IMR-90 (cell line): ENCODE measurements at regions not wholly inside any gene's neighbourhood (a gene's known extent, or its start where the extent isn't known, plus 50 kb on each side); places are given as distances from the start of the nearest gene placed in this dataset.

Experiments used
- ATAC-seq: fragments of 200-7000 bp; cut with Tn5 transposase; 2 replicates; pipeline ENCODE4 v1.9.1; 2020; ENCODE audit warnings: low read depth, mild to moderate bottlenecking, moderate library complexity
- BruUV-seq: library from RNA; stranded (reverse); fragments of 400-500 nt; replicated peaks from 2 replicates; lab custom pipeline; 2021; lab: Mats Ljungman, UMichigan
- CTCF ChIA-PET: fragments of 300-600 bp; formaldehyde crosslinking; extraction: SDS; loops from one replicate; lab custom pipeline; 2021; ENCODE audit warnings: antibody characterized with exemption; lab: Yijun Ruan, JAX
- POLR2A ChIA-PET: fragments of 300-600 bp; sonication (Branson Sonifier 250); formaldehyde crosslinking; loops from one replicate; lab custom pipeline; 2022; ENCODE audit warnings: antibody characterized with exemption; ENCODE audit not compliant: unreplicated experiment; lab: Charles Lee
- DNase-seq: peaks from one replicate; pipeline ENCODE4 v3.0.0; 2013
- H2AFZ ChIP-seq: replicated peaks from 2 replicates; pipeline ENCODE3; 2013; ENCODE audit warnings: low read length, mild to moderate bottlenecking; ENCODE audit not compliant: poor library complexity
- H2AK5ac ChIP-seq: 2 replicates; pipeline ENCODE4 v1.6.1; 2013; ENCODE audit warnings: low read depth, low read length, inconsistent platforms
- H2AK9ac ChIP-seq: replicated peaks from 2 replicates; pipeline ENCODE3; 2013; ENCODE audit warnings: mild to moderate bottlenecking, low read depth, low read length, moderate library complexity; ENCODE audit not compliant: poor library complexity
- H2BK120ac ChIP-seq: 2 replicates; pipeline ENCODE4 v1.6.1; 2013; ENCODE audit warnings: low read depth, low read length, inconsistent platforms
- H2BK15ac ChIP-seq: 3 replicates; pipeline ENCODE4 v1.6.1; 2013; ENCODE audit warnings: low read depth, low read length, inconsistent platforms
- H2BK20ac ChIP-seq: 2 replicates; pipeline ENCODE4 v1.6.1; 2013; ENCODE audit warnings: low read depth, mild to moderate bottlenecking, inconsistent platforms, low read length, moderate library complexity
- H2BK5ac ChIP-seq: 2 replicates; pipeline ENCODE4 v1.6.1; 2013; ENCODE audit warnings: mild to moderate bottlenecking, low read depth, low read length, inconsistent platforms; ENCODE audit not compliant: poor library complexity, severe bottlenecking
- H3K14ac ChIP-seq: replicated peaks from 2 replicates; pipeline ENCODE4 v1.6.1; 2013; ENCODE audit warnings: low read depth, low read length, inconsistent platforms
- H3K18ac ChIP-seq: 2 replicates; pipeline ENCODE4 v1.6.1; 2013; ENCODE audit warnings: low read depth, low read length, control low read depth
- H3K23ac ChIP-seq: 2 replicates; pipeline ENCODE4 v1.6.1; 2013; ENCODE audit warnings: low read depth, low read length, inconsistent platforms
- H3K27ac ChIP-seq: 2 replicates; pipeline ENCODE4 v1.5.1; 2013; ENCODE audit warnings: mild to moderate bottlenecking, control low read depth, low read length; ENCODE audit not compliant: insufficient read depth
- H3K27me3 ChIP-seq: 2 replicates; pipeline ENCODE4 v1.6.1; 2013; ENCODE audit warnings: low read length; ENCODE audit not compliant: control insufficient read depth, insufficient read depth
- H3K36me3 ChIP-seq: 2 replicates; pipeline ENCODE4 v1.6.1; 2013; ENCODE audit warnings: low read length, mixed read lengths; ENCODE audit not compliant: control insufficient read depth, insufficient read depth
- H3K4ac ChIP-seq: 2 replicates; pipeline ENCODE4 v1.6.1; 2013; ENCODE audit warnings: low read depth, low read length, inconsistent platforms
- H3K4me1 ChIP-seq: 2 replicates; pipeline ENCODE4 v1.6.1; 2013; ENCODE audit warnings: low read length, mixed read lengths; ENCODE audit not compliant: control insufficient read depth, insufficient read depth
- H3K4me2 ChIP-seq: 2 replicates; pipeline ENCODE4 v1.6.1; 2013; ENCODE audit warnings: low read depth, mild to moderate bottlenecking, control low read depth, low read length, moderate library complexity
- H3K4me3 ChIP-seq: 2 replicates; pipeline ENCODE4 v1.5.1; 2013; ENCODE audit warnings: low read depth, mild to moderate bottlenecking, control low read depth, low read length, moderate library complexity; ENCODE audit not compliant: insufficient read depth
- H3K56ac ChIP-seq: 2 replicates; pipeline ENCODE4 v1.6.1; 2013; ENCODE audit warnings: low read length, inconsistent platforms; ENCODE audit not compliant: insufficient read depth; ENCODE audit errors: extremely low read depth
- H3K79me1 ChIP-seq, 2 experiments: 2 replicates each; pipeline ENCODE4 v1.6.1; 2013; ENCODE audit warnings: low read length in 2 of 2, inconsistent platforms in 1 of 2, low read depth in 1 of 2
- H3K9ac ChIP-seq: 2 replicates; pipeline ENCODE4 v1.6.1; 2013; ENCODE audit warnings: low read depth, low read length, control low read depth
- H3K9me1 ChIP-seq: 2 replicates; pipeline ENCODE4 v1.6.1; 2013; ENCODE audit warnings: low read length, inconsistent platforms; ENCODE audit not compliant: insufficient read depth
- H3K9me3 ChIP-seq: 2 replicates; pipeline ENCODE4 v1.6.1; 2013; ENCODE audit warnings: low read length; ENCODE audit not compliant: control insufficient read depth, insufficient read depth
- H4K20me1 ChIP-seq: 2 replicates; pipeline ENCODE4 v1.6.1; 2013; ENCODE audit warnings: low read length, inconsistent platforms; ENCODE audit not compliant: insufficient read depth
- H4K5ac ChIP-seq: 2 replicates; pipeline ENCODE4 v1.6.1; 2013; ENCODE audit warnings: mild to moderate bottlenecking, low read depth, low read length, control low read depth
- H4K8ac ChIP-seq, 2 experiments: 2 replicates each; pipeline ENCODE4 v1.6.1; 2013; ENCODE audit warnings: low read depth in 2 of 2, low read length in 2 of 2, control low read depth in 1 of 2, inconsistent platforms in 1 of 2
- H4K91ac ChIP-seq: 2 replicates; pipeline ENCODE4 v1.6.1; 2013; ENCODE audit warnings: low read depth, low read length, inconsistent platforms; ENCODE audit not compliant: insufficient read depth
- BHLHE40 ChIP-seq: fragments of 150-350 bp; IDR thresholded peaks from 2 replicates; pipeline ENCODE4 v1.6.1; 2016; ENCODE audit warnings: mild to moderate bottlenecking, low read depth, low read length
- CEBPB ChIP-seq: IDR thresholded peaks from 2 replicates; pipeline ENCODE4 v1.6.1; 2012; ENCODE audit warnings: low read depth, low read length, improper control_type of control experiment
- FOS ChIP-seq: fragments of 150-350 bp; IDR thresholded peaks from 2 replicates; pipeline ENCODE4 v1.6.1; 2016; ENCODE audit warnings: low read depth, low read length
- MAFK ChIP-seq: IDR thresholded peaks from 2 replicates; pipeline ENCODE4 v1.6.1; 2012; ENCODE audit warnings: low read depth, low read length, improper control_type of control experiment
- MAZ ChIP-seq: IDR thresholded peaks from 2 replicates; pipeline ENCODE4 v1.6.1; 2012; ENCODE audit warnings: low read depth, mild to moderate bottlenecking, low read length, improper control_type of control experiment, moderate library complexity, borderline replicate concordance
- POLR2A ChIP-seq: IDR thresholded peaks from 2 replicates; pipeline ENCODE4 v1.6.1; 2012; ENCODE audit warnings: mild to moderate bottlenecking, low read depth, low read length
- RAD21 ChIP-seq: IDR thresholded peaks from 2 replicates; pipeline ENCODE4 v1.6.1; 2012; ENCODE audit warnings: low read length, improper control_type of control experiment
- RFX5 ChIP-seq: IDR thresholded peaks from 2 replicates; pipeline ENCODE4 v1.8.0; 2012; ENCODE audit warnings: low read depth, mild to moderate bottlenecking, low read length, moderate library complexity
- SMC3 ChIP-seq: fragments of 150-350 bp; IDR thresholded peaks from 2 replicates; pipeline ENCODE4 v1.6.1; 2016; ENCODE audit warnings: low read depth, mild to moderate bottlenecking, antibody characterized with exemption, low read length, moderate library complexity
- WGBS, 2 experiments: methylation state at CpG; one replicate each; pipeline versions ENCODE4 v1.1.5 to v1.1.7; 2013; ENCODE audit warnings: missing lambda C conversion rate in 2 of 2; ENCODE audit not compliant: insufficient read length in 1 of 2; ENCODE audit errors: extremely low coverage in 2 of 2; 5-methylcytosine and 5-hydroxymethylcytosine counted together
- dilution Hi-C: fragments of 300-500 bp; cut with HindIII; formaldehyde crosslinking; loops from one replicate; pipeline ENCODE4 v1.14.3; 2018; ENCODE audit warnings: low sequenced_read_pairs; ENCODE audit not compliant: unreplicated experiment
- in situ Hi-C: fragments of 300-500 bp; cut with MboI; formaldehyde crosslinking; loops from 3 replicates; pipeline ENCODE4 v1.14.3; 2019; ENCODE audit warnings: low sequenced_read_pairs, inconsistent platforms, mixed read lengths
- intact Hi-C: fragments of 100-400 bp; cut with micrococcal nuclease; formaldehyde crosslinking; loops from 2 replicates; pipeline ENCODE4 v1.10.0; 2022
- TF ChIP-seq, protein P1 (sequence below): fragments of 150-350 bp; IDR thresholded peaks from 2 replicates; pipeline ENCODE4 v1.6.1; 2017; ENCODE audit warnings: mild to moderate bottlenecking, antibody characterized with exemption, low read length, low read depth
- TF ChIP-seq, protein P2 (sequence below): fragments of 150-350 bp; IDR thresholded peaks from 2 replicates; pipeline ENCODE4 v1.6.1; 2016; ENCODE audit warnings: low read depth, mild to moderate bottlenecking, low read length, moderate library complexity, borderline replicate concordance
- TF ChIP-seq, protein P3 (sequence below): conservative IDR thresholded peaks from 2 replicates; pipeline ENCODE4 v1.5.1; 2012; ENCODE audit warnings: mild to moderate bottlenecking, low read depth, low read length, improper control_type of control experiment

DNA sequence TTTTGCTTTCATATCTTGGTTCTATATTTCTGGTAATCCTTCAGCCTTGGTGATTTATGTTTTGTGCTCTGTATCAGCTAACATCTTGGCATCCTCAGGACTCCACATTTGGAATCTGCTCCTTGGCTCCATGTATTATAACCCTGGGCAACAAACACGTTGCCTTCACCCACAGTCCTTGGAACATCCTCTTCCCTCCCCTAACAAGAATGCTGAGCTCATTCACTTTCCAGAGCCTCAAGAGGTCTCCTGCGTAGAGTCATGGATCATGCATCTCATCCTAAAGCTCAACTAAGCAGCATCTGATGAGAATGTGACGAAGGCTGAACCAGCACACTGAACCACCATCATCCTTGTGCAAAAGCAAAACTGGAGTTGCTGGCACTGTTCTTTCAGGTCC is 60.5 kb upstream of the C1GALT1C1 start:
- Histone ChIP-seq H4K20me1 (no peaks in the 10 kb centered on the region), H2AFZ (no peak overlapping the region), H3K56ac (no peak overlapping the region), H3K18ac (no peak overlapping the region), H4K5ac (no peak overlapping the region), H4K8ac (no peak overlapping the region), H3K14ac (no peak overlapping the region), H3K36me3 (no peaks in the 10 kb centered on the region), H2BK15ac (no peak overlapping the region), H2AK5ac (no peak overlapping the region), H3K4ac (no peak overlapping the region), H3K27me3 (no peaks in the 10 kb centered on the region), H2AK9ac (no peak overlapping the region), H4K91ac (no peak overlapping the region), H2BK20ac (no peak overlapping the region), H3K9me1 (no peaks in the 10 kb centered on the region), H3K4me2 (no peak overlapping the region), H2BK120ac (no peak overlapping the region), H3K9me3 (no peaks in the 10 kb centered on the region), H3K79me1 (no peaks in the 10 kb centered on the region), H3K4me3 (no peak overlapping the region), H3K27ac (no peak overlapping the region), H3K4me1 (no peaks in the 10 kb centered on the region), H3K9ac (no peak overlapping the region), H3K23ac (no peak overlapping the region), H2BK5ac (no peak overlapping the region)
- ATAC-seq (no peak), DNase-seq (no peak)
- TF ChIP-seq RFX5 (no peak), SMC3 (no peak), CEBPB (no peak), MAZ (no peak), FOS (no peak), BHLHE40 (no peak), POLR2A (no peak), RAD21 (no peak), MAFK (no peak)
- TF ChIP-seq, protein P1, sequence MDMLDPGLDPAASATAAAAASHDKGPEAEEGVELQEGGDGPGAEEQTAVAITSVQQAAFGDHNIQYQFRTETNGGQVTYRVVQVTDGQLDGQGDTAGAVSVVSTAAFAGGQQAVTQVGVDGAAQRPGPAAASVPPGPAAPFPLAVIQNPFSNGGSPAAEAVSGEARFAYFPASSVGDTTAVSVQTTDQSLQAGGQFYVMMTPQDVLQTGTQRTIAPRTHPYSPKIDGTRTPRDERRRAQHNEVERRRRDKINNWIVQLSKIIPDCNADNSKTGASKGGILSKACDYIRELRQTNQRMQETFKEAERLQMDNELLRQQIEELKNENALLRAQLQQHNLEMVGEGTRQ: no peak
- TF ChIP-seq, protein P2, sequence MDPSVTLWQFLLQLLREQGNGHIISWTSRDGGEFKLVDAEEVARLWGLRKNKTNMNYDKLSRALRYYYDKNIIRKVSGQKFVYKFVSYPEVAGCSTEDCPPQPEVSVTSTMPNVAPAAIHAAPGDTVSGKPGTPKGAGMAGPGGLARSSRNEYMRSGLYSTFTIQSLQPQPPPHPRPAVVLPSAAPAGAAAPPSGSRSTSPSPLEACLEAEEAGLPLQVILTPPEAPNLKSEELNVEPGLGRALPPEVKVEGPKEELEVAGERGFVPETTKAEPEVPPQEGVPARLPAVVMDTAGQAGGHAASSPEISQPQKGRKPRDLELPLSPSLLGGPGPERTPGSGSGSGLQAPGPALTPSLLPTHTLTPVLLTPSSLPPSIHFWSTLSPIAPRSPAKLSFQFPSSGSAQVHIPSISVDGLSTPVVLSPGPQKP: no peak
- TF ChIP-seq, protein P3, sequence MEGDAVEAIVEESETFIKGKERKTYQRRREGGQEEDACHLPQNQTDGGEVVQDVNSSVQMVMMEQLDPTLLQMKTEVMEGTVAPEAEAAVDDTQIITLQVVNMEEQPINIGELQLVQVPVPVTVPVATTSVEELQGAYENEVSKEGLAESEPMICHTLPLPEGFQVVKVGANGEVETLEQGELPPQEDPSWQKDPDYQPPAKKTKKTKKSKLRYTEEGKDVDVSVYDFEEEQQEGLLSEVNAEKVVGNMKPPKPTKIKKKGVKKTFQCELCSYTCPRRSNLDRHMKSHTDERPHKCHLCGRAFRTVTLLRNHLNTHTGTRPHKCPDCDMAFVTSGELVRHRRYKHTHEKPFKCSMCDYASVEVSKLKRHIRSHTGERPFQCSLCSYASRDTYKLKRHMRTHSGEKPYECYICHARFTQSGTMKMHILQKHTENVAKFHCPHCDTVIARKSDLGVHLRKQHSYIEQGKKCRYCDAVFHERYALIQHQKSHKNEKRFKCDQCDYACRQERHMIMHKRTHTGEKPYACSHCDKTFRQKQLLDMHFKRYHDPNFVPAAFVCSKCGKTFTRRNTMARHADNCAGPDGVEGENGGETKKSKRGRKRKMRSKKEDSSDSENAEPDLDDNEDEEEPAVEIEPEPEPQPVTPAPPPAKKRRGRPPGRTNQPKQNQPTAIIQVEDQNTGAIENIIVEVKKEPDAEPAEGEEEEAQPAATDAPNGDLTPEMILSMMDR: no peak
- dilution Hi-C loops (no loop called here), intact Hi-C loops (no loop called here), in situ Hi-C loops (no loop called here)
- ChIA-PET CTCF (no interaction called here), POLR2A (no interaction called here)
- BruUV-seq: no TSS peak
- 20% methylated on average over 1 of the region's 3 CpGs; no CpG with 5 or more reads in 1 of the 2 experiments for WGBS, 2 experiments
